ENCODE measurements at regions not wholly inside any gene's neighbourhood (a gene's known extent, or its start where the extent isn't known, plus 50 kb on each side); places are given as distances from the start of the nearest gene placed in this dataset.

DNA sequence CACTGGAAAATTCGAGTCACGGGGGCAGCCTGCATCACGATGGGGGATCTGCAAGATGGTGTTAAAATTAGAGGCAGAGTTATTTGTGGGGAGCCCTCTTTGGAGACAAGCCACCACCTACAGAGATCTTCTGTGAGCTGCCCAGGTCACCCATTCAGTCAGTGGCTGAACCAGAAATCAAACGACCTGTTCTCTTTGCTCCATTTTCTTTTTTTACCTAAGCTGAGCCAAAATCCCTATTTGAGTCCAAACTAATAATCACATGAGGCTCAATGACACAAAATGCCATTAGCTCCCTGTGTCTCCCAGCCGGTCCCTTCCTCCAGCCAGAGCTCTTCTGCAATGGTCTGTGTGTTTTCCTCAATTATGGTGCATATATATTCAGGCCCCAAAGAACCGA is 394.2 kb downstream of the AGTPBP1 start:
- TF ChIP-seq, protein P1, sequence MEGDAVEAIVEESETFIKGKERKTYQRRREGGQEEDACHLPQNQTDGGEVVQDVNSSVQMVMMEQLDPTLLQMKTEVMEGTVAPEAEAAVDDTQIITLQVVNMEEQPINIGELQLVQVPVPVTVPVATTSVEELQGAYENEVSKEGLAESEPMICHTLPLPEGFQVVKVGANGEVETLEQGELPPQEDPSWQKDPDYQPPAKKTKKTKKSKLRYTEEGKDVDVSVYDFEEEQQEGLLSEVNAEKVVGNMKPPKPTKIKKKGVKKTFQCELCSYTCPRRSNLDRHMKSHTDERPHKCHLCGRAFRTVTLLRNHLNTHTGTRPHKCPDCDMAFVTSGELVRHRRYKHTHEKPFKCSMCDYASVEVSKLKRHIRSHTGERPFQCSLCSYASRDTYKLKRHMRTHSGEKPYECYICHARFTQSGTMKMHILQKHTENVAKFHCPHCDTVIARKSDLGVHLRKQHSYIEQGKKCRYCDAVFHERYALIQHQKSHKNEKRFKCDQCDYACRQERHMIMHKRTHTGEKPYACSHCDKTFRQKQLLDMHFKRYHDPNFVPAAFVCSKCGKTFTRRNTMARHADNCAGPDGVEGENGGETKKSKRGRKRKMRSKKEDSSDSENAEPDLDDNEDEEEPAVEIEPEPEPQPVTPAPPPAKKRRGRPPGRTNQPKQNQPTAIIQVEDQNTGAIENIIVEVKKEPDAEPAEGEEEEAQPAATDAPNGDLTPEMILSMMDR (IDR thresholded peaks at IDR 0.05), result no peak
- TF ChIP-seq POLR2A (IDR thresholded peaks at IDR 0.05) (no peak), POLR2AphosphoS5 (IDR thresholded peaks at IDR 0.05) (no peak)

All from breast epithelium (tissue), 3 donors.